ENCODE measurements at regions not wholly inside any gene's neighbourhood (a gene's known extent, or its start where the extent isn't known, plus 50 kb on each side); places are given as distances from the start of the nearest gene placed in this dataset.

DNA sequence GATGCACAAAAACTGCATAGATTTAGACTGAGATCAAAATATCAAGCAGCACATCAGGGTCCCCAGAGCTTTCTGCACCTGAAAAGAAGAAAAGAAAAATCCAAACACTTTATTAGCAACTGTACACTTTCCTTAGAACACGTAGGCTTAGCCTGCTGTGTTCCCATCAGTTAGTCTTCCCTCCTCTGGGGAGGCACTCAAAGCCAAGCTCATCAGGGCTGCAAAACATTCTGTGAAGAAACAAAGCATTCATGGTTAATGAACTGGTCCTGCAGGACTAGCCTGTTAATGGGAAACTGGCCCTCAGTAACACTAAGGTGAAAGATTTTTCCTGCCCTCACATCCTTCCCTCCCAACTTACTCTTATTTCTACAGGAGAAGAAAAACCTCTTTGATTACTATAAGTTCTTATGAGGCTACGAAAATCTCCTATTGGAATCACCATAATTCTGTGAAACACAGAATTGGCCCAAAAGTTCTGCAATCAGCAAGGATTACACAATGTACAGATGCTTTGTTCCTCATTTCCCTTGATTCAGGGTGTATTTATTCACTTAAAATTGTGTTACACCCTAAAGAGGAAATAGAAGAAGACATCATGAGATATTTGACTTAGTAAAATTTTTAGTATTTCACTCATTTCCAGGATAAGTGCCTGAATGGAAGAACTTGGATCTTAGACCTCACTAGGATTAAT, 901.0 kb upstream of the MAP3K7 start:
- TF ChIP-seq CTCF (IDR thresholded peaks at IDR 0.05; ENCODE audit: control insufficient read depth, extremely low read depth, insufficient read depth): no peak
- H3K4me3 ChIP-seq (ENCODE audit: low read depth, low read length): no peak overlapping the region
- DNase-seq (ENCODE audit: low read depth): no peak

DNA sequence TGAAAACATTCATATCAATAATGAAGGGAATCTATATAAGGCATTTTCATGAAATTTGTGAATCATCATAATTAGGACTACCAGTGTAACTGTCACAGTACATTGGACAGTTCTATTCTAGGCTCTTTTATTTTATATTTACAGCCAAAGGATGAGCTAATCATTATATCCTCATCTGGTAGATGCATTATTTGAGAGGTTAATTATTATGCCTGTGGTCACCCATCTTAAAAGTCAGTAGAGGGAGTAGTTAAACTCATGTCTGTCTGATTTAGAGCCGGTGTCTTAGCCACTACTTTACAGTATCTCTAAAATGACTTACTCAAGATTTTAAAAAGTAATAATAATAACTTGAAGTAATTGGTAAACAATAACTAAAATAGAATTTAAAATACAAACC, 899.3 kb upstream of the MAP3K7 start:
- no peak for DNase-seq (ENCODE audit: low read depth)
- no peak overlapping the region for H3K4me3 ChIP-seq (ENCODE audit: low read depth, low read length)
- no peak for TF ChIP-seq CTCF (IDR thresholded peaks at IDR 0.05; ENCODE audit: control insufficient read depth, extremely low read depth, insufficient read depth)

GRCh38 chr6:91485047-91485446, 898.2 kb upstream of the MAP3K7 start:
- DNase-seq (ENCODE audit: low read depth): no peak
- TF ChIP-seq CTCF (IDR thresholded peaks at IDR 0.05; ENCODE audit: control insufficient read depth, extremely low read depth, insufficient read depth): no peak
- H3K4me3 ChIP-seq (ENCODE audit: low read depth, low read length): no peak overlapping the region

GRCh38 chr6:91483415-91484105, 896.7 kb upstream of the MAP3K7 start:
- no peak for DNase-seq (ENCODE audit: low read depth)

GRCh38 chr6:91482498-91482897, 895.6 kb upstream of the MAP3K7 start:
- no peak for TF ChIP-seq CTCF (IDR thresholded peaks at IDR 0.05; ENCODE audit: control insufficient read depth, extremely low read depth, insufficient read depth)
- no peak for DNase-seq (ENCODE audit: low read depth)
- H3K4me3 ChIP-seq (ENCODE audit: low read depth, low read length): no peak overlapping the region

More at GRCh38 chr6:91483415-91484105, 896.7 kb upstream of the MAP3K7 start:
- no peak for TF ChIP-seq CTCF (IDR thresholded peaks at IDR 0.05; ENCODE audit: control insufficient read depth, extremely low read depth, insufficient read depth)
- H3K4me3 ChIP-seq (ENCODE audit: low read depth, low read length): no peak overlapping the region

DNA sequence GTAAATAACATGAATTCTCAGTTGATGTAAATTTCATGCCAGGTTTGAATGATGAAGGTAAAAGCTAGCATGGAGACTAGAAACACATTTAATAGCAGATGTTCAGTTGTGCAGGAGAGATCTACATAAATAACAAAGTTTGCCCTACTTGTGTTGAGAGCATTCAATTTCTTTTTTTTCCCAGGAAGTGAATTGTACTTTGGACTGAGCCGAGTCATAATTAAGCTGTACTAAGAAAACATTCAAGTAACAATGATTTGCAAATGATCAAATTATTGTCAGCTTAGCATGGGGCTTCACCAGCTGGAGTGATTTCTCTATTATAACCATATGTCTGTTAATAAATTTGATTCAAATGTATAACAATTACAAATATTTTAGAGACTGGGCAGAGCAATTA, 893.5 kb upstream of the MAP3K7 start:
- DNase-seq (ENCODE audit: low read depth): no peak
- TF ChIP-seq CTCF (IDR thresholded peaks at IDR 0.05; ENCODE audit: control insufficient read depth, extremely low read depth, insufficient read depth): no peak
- H3K4me3 ChIP-seq (ENCODE audit: low read depth, low read length): no peak overlapping the region
